CD4-positive, alpha-beta T cell treated with Interleukin-12 subunit alpha and Interleukin-12 subunit beta, for 1 hour (primary cell): ENCODE measurements at regions not wholly inside any gene's neighbourhood (a gene's known extent, or its start where the extent isn't known, plus 50 kb on each side); places are given as distances from the start of the nearest gene placed in this dataset.
"Not testable (repeated sequence)": the region's sequence is repeated elsewhere in the genome, so short reads cannot be mapped to it uniquely, and the experiment has no call there.

Experiments
- DNase-seq: peaks from one replicate; pipeline ENCODE4 v3.0.0-alpha.2; 2020

DNA sequence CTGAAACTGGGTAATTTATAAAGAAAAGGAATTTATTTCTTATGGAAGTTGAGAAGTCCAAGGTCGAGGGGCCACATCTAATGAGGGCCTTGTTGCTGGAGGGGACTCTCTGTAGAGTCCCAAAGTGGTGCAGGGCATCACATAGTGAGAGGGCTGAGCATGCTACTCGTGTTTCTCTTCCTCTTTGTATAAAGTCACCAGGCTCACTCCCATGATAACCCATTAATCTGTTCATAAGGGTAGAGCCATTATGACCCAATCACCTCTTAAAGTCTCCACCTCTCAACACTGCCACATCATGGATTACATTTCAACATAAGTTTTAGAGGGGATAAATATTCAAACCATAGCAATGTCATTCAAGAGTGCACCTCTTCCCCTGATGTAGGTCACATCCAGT, 79.1 kb upstream of the ATP2B1 start:
- DNase-seq, result no peak

DNA sequence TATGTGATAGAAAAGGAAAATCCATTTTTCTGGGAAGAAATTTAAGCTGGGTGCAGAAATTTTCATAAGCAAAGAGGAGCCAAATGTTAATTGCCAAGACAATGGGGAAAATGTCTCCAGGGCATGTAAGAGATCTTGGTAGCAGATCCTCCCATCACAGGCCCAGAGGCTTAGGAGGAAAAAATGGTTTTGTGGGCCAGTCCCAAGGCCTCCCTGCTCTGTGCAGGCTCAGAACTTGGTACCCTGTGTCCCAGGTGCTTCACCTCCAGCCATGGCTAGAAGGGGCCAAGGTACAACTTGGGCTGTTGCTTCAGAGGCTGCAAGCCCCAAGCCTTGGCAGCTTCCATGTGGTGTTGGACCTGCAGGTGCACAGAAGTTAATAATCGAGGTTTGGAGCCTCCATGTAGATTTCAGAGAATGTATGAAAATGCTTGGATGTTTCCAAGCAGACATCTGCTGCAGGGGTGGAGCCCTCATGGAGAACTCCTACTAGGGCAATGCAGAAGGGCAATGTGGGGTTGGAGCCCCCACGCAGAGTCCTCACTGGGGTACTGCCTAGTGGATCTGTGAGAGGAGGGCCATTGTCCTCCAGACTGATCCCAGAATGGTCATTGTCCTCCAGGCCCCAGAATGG, 77.7 kb upstream of the ATP2B1 start:
- no peak for DNase-seq

DNA sequence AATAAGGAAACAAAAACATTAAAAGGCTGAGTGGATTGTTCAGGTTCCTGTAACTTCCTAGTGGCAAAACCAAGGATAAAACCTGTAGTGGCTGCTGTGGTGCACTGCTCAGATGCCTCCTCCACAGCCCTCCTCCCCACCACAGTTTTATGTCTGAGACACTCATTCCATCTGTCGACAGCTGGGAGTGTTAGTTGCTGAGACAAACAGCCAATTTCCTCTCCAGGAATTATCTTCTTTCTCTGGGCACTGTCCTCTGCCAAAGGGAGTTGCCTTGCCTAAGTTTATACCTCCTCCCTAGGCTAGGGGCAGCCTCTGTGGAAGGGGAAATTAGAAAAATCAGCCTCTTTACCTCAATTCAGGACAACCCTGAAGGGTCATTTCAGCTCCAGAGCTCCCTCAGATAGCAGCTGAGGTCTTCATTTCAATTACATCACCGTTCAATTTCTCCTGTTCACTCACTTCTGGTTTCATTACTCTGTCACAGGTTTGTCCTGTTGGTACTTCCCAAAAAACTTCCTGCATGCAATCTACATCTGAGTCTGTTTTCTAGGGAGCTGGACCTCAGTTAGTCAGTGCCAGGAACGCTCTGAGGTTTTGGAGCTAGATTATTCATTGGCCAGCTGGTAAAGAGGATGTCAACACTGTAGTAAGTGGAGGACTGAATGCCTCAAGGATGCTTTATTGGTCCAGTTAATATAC, 74.9 kb upstream of the ATP2B1 start:
- no peak for DNase-seq

DNA sequence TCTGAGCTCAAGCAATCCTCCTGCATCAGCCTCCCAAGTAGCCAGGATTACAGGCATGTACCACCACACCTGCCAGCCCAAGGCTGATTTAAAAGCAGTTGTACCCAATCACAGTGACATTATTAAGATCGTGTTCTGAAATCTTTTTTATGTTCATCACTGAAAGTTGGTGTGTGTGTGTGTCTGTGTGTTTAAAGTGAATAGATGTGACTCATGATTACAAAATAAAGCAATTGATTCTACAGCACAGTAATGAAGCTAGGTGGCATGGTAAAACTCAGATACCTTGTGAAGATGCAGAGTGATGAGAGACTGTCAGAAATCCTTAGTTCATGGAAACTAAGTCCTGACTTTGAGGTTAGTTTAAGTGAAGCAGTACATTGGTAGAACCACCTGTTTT, 74.2 kb upstream of the ATP2B1 start:
- no peak for DNase-seq

DNA sequence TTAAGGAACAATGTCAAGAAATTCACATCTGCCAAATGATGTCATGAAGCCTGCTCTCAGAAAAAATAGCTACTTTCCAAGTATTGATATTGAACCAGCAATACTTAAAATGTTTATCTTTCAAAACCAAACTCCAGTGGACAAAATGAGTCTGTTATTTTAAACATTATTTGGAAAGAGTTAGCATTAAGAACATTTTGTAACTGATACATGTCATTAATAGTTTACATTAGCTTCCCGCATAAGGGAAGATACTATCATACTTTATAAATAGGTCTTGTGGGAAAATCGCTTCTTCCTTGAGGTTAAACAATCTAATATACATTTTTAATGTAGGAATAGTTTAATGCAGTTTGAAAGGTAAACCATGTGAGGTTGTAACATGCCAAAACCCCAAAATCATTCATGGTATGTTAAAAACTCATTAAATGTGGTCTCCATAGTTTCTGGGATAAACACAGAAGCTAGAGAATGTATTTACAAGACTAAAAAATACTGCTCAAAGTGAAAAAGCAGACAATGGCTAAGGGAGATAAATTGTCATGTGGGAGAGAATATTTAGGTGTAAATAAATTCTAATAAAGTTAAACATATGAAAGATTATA, 73.4 kb upstream of the ATP2B1 start:
- DNase-seq, result no peak

DNA sequence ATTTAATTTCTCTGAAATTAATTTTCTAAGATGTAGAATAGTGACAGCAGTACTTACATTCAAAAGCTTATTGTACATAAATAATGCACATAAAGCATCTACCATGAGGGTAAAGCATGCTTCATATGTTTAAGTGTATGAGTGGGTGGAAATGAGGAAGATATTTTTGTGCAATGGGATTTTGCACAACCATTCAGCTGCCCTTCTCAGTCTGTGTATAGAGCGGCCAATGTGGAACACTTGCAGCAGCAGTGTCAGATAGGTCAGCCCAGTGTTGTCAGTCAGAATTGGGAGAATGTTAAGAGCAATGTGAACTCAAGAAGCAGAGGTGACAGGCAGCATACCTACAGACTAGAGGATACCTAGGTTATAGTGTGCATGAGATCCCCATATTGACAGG, 72.5 kb upstream of the ATP2B1 start:
- no peak for DNase-seq

DNA sequence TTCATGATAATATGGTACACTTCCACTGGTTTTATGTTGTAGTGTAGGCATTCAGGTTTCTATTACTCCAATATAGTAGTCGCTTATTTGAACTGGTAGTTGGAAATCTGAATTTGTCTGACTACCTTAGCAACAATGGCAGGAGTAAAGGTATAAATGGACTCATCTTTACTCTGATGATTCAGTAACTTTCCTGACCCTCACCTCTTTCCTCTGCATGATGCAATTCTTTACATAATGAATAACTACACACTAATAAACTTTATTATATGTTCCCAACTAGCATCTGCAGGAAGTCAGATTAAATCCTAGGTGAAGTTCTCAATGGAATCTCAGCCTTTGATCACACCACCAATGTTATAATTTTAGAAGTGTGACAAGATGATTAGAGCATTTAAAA, 70.5 kb upstream of the ATP2B1 start:
- DNase-seq, result no peak

DNA sequence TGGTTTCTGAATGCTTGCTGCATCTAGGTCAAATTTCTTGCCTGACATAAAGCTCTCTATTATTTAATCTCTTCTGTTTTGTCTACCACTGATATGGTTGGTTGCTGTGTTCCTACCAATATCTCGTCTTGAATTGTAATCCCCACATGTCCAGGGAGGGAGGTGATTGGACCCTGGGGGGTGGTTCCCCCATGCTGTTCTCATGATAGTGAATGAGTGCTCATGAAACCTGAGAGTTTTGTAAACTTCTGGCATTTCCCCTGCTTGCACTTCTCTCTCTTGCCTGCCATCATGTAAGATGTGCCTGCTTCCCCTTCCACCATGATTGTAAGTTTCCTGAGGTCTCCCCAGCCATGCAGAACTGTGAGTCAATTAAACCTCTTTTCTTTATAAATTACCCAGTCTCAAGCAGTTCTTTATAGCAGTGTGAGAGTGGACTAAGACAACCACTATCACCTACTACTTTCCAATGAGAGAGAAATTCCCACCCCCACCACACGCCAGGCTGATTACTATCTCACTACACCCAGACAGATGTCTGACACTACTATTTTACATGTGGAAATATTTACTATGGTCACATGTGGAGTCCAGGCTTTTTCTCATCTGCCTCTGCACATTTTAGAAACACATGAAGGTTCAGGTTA, 69.2 kb upstream of the ATP2B1 start:
- no peak for DNase-seq

DNA sequence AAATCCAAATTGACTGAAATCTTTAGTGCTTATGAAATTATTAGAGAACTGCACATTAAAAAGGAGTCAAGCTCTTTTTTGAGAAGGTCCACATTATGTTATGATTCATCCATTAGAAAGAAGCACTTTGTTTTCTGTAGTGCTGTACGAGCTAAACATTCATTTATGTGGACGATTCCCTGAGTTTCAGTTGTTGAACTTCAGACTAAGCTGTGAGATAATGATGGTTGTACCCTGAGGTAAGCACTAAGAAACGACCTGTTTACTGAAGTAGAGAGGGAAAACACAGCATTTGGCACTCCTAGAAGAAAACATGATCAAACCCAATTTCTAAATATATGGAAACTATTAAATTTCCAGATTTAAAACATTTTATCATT, 67.3 kb upstream of the ATP2B1 start:
- no peak for DNase-seq

DNA sequence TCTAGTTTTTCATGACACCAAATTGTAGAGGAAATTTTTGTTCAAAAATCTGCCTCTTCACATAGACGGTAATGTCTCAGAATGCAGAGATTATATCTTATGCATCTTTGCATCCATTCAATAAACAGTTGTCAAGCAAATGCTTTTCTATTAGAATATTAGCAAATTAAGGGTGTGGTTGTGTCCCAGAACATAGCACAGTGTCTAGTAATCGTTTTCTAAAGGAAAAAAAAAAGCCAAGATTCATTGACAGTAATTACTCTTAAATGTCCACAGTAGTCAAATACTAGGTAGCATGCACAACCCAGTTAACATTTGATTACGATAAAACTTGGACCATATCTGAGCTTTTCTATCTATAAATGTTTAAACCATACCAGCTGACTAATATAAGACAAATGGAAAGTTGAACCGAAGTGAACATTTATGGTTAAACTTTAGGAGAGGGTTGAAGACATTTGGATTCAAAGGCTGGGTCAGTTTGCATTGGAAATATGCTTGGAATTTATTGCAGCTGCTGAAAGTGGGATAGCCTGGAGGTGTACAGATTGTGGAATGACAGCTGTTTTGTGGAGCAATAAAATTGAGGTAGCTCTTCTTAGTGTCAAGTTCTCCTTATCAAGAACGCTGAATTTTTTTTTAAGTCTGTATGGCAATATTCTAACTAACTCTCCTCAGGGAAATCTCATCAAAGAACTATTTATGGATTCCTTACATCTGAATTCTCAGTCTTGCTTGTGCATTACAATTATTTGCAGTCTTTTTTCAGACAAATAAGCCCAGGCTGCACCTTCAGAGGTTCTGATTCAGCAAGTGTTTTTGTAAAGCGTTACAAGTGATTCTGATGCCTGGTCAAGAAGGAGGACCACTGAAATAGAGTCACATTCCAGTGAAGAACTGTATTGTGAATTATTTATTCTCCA, 66.7 kb upstream of the ATP2B1 start:
- DNase-seq, result no peak

DNA sequence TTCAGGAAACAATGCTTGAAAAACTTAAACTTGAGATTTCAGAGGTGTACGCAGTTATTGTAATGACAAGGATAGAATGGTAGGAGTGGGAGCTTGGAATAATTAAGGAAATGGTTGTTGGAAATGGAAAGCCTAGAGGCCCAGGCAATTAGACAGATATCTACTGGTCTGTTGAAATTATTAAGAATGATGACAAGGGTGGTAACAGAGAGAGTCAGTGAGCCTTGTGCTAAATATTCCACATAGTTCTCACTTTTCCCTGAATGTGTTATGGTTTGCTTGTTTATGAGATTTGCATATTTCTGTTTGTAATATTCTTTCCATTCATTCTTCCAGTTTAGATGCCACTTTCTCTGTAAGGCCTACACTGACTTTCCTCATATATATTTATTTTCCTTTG, 66.0 kb upstream of the ATP2B1 start:
- DNase-seq, result no peak

DNA sequence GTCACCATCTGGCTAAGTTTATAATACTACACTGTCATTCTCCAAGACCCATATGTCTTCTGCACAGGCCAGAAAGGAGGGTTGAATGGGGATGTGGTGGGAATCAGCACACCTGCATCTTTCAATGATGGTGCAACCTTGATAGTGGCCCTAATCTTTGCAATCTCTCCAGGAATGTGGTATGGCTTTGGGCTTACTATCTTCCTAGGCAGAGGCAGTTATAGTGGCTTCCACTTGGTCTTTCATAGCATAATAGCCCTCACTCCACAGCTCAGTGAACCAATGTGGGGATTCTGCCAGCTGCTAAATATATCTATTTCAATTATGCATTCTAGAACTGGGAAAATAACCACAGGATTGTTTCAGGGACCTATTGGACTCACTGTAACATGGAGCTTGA, 61.8 kb upstream of the ATP2B1 start:
- DNase-seq, result no peak

DNA sequence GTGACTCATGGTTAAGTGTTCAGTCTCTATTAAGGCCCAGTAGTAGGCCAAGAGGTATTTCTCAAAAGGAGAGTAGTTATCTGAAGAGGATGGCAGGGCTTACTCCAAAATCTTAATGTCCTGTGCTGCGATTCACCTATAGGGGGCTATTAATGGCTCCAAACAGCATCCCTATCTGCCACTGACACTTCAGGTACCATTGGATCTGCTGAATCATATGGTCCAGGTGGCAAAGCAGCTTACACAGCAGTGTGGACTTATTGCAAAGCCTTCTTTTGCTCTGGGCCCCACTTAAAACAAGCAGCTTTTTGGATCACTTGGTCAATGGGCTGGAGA, 60.8 kb upstream of the ATP2B1 start:
- no peak for DNase-seq

DNA sequence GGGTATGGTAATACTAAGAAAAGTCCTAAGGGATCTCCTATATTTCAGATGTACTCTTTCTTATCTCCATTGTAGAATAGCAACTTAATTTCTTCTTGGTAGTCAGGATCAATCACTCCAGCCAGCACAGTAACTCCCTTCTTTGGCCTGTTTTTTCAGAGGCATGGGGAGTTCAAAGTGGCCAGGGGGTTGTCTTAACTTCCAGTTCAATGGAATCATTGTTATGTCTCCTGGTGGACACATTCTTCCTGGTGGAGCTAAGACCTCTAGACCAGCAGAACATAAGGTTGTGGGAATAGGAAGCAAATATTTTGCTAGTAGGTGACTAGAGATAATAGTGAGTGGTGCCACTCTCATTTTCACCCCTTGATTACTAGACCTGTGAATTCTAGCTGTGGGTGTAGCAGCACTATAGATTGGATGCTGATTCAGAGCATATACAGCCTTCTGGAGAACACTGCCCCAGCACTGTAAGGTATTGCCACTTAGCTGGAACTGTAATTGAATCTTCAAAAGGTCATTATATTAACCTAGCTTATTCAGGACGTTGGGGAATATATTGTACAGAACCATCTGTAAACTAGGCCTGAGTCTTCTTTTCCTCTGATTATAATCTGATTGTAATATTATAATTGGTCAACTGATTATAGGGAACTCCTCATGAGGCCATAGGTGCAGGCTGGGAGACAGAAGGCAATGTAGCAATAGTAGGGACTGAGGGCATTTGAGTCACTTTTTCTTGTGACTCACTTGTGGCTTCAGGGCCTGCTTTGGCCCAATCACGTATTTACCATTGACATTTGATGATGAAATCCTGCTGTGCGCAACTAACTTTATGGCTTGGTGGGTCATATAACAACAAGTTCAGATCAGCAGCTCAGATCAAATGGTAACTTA, 60.2 kb upstream of the ATP2B1 start:
- no peak for DNase-seq

DNA sequence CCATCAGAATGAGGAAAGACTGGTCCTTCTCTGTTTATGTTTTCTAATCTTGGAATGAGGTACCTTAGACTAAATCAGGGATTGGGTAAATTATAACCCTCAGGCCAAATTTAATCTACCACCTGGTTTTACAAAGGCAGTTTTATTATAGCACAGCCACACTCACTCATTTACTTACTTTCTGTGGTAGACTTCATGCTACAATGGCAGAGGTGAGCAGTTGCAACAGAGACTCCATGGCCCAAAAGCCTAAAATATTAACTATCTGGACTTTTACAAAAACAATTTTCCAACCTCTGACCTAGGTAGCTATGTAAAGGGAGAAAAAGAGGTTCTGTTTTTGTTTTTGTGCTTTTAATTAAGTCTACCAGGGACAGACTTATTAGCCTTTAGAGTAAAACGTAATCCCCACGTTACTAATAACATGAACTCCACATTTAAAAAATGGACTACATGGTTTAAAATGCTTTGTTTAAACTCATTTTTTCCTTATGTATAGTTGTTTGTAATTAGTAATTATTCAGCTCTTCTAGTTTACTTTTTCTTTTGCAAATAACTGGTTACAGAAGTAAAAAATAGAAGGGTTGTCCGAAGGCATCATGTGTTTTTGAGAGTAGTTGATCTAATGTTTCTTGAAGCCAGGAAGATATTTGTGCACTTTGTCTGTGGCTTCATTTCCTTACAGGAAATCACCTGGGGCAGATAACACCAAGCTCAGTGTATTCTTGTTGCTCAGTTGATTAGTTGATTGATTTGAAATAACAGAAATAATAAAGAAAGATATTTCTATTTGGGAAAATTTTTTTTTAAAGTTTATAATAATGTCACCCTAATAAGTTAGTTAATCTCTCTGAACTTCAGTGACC, 57.6 kb upstream of the ATP2B1 start:
- DNase-seq, result peak; percentile 47

DNA sequence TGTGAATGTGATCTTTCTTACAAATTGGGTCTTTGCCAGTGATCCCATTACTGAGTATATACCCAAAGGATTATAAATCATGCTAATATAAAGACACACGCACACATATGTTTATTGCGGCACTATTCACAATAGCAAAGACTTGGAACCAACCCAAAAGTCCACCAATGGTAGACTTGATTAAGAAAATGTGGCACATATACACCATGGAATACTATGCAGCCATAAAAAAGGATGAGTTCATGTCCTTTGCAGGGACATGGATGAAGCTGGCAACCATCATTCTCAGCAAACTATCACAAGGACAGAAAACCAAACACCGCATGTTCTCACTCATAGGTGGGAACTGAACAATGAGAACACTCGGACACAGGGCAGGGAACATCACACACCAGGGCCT, 55.5 kb upstream of the ATP2B1 start:
- DNase-seq, result not testable (repeated sequence)

DNA sequence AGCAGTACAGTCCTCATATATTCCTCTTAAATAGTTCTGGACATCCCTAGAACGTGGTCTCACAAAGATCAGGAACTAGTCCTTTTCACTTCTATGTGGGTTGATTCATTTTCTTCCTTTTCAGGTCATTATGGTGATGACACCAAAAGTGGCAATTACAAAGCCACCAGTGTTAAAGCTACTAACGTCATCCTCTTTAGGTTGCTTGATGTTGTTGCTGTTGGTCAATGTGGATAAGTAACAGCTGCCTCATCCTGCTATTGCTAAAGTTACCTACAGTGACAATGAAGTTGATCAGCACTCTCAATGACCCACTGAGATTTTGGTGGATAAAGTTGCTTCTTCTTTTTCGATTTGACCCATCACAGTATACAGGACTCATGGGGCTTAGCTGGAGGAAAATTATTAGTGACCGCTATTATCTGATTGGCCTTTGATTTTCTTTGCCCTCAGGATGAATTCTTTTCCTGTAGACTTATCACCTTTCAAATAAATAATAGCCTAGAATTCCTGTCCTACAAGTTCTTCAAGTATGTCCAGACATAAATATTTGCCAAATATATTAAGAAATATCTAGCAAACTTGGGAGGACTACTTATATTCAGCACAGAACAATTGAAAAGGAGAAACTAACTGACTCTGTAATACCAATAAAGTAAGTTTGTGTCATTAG, 54.0 kb upstream of the ATP2B1 start:
- no peak for DNase-seq

DNA sequence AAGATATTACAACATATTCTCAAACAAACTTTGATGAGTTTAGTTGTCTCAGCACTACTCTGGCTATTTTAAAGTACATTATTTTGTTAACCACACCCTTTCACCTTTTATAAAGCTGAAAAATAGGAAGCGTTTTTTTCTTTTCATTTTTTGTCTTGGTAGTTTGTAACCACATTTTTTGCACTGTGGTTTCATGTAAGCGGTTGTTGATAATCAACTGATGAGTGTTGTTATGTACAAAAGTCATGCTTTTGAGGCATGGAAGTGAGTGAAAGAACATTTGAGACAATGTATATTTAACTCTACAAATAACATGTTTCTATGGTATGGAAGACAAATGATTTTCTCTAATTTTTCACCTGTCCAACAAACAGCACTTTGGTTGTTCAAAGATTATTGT, 52.1 kb upstream of the ATP2B1 start:
- DNase-seq, result peak; percentile 71
